GM21737 (cell line): ENCODE measurements at regions not wholly inside any gene's neighbourhood (a gene's known extent, or its start where the extent isn't known, plus 50 kb on each side); places are given as distances from the start of the nearest gene placed in this dataset.

ENCODE experiments used
- ATAC-seq: cut with Tn5 transposase; IDR thresholded peaks from one replicate; pipeline ENCODE4 v1.9.1; 2021; ENCODE audit warnings: mild to moderate bottlenecking, moderate library complexity; ENCODE audit not compliant: unreplicated experiment

GRCh38 chr19:30167976-30168635 is 204.1 kb upstream of the ZNF536 start:
- no peak for ATAC-seq

GRCh38 chr19:30168760-30169159 is 203.4 kb upstream of the ZNF536 start:
- no peak for ATAC-seq

DNA sequence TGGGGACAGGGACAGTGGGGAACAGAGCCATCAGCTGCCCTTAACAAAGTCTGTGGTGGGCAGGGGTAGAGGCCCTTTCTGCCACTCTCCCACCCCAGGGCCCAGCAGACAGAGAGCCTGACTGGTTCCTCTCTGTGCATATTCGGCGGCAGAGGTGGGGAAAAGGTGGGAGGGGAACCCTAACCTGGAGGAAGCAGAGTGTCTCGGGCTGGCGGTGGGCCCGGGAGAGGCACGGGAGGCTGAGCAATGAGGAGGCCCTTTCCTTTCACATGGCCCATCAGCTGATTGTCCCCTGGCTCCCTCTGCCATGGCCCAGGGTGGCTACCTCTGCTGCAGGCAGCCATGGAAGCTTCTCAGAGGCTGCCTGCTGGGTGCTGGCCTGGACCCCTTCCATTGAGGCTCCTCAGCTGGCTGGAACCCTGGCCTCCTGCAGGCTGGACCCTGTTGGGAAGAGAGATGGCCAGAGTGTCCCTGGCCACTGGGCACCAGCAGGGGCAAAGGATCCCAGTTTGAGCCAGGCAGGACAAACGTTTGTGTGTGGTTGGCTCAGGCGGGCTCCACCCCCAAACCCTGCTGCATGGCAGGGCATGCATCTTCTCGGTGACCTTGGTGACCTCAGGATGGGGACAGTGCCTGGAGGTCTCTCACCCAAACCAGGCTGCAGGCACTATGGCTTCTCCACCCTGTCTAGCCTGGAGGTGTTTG is 202.8 kb upstream of the ZNF536 start:
- ATAC-seq = no peak

GRCh38 chr19:30170081-30170480 is 202.1 kb upstream of the ZNF536 start:
- no peak for ATAC-seq

DNA sequence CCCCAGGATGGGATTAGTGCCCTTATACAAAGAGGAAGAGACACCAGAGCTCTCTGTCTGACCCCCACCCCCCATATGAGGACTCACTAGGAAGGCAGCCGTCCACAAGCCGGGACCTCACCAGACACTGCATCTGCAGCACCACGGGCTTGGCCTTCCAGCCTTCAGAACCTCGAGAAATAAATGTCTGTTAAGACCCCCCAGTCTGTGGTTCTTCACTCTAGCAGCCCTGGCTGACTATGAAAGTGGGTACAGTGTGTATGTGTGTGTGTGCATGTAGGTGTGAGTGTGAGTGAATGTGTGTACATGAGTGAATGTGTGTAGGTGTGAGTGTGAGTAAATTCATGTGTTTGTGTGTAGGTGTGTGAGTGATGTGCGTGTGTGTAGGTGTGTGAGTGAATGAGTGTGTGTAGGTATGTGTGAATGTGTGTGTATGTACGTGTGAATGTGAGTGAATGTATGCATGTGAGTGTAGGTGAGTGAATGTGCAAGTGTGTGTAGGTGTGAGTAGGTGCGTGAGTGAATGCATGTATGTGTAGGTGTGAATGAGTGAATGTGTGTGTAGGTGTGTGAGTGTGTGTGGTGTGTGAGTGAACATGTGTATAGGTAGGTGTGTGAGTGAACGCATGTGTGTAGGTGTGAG is 201.6 kb upstream of the ZNF536 start:
- ATAC-seq = no peak

- no peak for ATAC-seq
These were observed 201.0 kb upstream of the ZNF536 start for GRCh38 chr19:30171138-30171635.

DNA sequence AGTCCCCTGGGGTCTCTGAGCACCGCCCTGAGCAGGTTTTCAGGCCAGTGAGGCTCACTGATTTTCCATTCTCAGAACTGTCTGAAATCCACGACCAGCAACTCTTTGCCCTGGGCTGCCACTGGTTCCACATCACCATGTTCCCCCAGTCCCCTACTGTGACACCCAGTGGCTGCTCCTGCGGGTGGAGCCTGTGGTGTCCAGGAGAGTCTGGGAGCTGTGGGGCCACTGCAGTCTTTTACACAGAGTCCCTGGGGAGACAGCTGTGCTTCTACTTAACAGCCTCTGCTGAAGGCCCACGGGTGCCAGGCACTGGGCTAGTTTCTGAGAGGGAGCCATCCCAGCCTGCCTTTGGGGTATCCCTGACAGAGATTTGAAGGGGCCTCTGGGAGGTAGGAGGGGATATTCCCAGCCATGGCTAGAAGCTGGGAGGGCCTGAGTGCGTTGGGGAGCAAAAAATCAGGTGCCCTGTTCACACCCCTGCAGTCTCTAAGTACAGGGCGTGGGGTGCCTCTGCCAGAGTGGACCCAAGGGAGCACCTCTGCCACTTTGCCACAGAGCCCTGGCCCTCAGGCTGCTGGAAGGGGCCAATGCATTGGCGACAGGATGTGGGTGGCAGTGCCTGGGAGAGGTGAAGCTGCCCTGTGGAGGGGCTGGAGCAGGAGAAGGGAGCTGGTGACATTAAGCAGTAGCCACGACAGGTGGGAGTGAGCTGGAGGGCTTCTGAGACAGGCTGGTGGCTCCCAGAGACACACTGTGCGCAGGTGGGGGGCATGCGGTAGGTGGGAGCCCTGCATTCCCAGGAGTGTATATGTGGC is 200.2 kb upstream of the ZNF536 start:
- no peak for ATAC-seq

GRCh38 chr19:30172613-30173242 is 199.5 kb upstream of the ZNF536 start:
- ATAC-seq = no peak

GRCh38 chr19:30173593-30174356 is 198.4 kb upstream of the ZNF536 start:
- ATAC-seq = no peak

DNA sequence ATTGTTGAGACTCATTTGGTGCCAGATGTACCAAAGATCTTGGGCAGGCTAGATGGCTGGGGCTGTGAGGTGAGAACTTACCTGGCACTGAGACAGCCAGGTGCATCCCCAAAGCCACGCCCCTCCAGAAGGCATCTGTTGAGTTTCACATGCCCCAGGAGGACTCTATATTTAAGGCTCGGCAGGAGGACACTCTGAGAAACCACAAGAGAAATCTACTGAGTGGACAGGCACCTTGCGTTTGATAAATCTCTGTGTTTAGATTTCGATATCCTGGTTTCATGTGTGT is 197.9 kb upstream of the ZNF536 start:
- ATAC-seq = no peak

DNA sequence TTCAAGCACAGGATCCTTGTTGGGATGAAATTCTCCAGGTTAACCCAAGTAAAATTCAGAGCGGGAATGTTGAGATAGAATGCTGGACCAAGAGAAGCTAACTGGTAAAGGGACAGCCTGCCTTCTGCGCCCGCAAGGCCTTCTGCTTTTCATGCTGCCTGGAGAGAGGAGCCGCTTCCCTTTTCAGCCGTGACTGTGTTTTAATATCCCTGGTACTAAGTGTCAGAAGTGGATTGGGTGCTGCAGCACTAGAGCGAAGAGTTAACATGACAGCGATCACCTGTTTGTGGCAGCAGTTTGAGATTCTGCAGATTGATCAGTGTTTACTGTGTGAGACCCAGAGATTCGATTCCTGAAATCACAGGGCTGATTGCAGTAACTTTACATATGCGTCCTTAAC is 197.4 kb upstream of the ZNF536 start:
- ATAC-seq = no peak

DNA sequence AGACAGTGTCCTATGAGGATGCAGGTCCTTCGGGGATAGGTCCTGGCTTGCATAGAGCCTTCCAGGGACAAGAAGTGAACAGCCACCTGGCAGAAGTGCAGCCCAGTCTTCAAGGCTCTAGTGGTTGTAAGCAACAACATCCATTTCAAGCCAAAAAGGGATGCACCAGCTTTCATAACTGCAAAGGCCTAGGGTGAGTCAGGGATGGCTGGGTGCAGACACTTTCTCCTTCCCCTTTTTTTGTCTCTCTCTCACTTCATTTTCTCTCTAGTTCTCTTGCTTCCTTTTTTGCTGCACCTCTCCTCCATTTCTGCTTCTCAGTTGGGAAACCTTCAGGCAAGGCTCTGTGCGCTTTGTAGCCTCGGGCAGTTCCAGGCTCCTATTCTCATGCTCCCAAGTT is 196.2 kb upstream of the ZNF536 start:
- ATAC-seq = no peak

DNA sequence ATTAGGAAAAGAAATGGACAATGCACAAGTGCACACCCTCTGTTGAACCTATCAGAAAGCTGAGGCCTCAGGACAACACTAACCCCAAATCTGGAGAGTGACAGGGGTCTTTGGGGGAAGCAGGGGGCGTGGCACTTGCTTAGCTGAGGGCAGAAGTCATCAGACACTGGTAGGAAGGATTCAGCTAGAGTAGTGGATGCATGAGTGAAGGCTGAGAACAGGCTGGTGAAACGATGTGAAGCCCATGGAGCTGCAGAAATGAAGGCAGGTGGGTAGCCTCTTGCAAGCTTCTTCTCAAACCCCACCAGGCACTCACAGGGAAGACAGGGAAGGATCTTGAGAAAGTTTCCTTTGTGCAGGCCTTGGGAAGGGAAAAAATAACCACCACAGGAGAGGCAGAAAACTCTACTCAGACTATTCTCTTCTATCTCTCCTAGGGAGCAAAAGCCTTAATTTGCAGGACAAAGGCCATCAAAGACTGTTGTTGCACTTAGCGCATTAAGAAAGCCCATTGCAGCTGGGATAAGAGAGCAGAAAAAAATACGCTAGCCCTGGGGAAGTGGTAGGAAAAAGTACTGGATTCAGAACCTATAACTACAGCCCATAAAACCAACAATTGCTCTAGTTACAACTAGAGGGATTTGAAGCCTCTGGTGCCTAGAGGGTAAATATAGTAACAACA is 193.3 kb upstream of the ZNF536 start:
- no peak for ATAC-seq

- ATAC-seq = no peak
These were observed 191.5 kb upstream of the ZNF536 start for GRCh38 chr19:30180691-30181090.

- ATAC-seq = no peak
These were observed 188.2 kb upstream of the ZNF536 start for GRCh38 chr19:30183807-30184490.

DNA sequence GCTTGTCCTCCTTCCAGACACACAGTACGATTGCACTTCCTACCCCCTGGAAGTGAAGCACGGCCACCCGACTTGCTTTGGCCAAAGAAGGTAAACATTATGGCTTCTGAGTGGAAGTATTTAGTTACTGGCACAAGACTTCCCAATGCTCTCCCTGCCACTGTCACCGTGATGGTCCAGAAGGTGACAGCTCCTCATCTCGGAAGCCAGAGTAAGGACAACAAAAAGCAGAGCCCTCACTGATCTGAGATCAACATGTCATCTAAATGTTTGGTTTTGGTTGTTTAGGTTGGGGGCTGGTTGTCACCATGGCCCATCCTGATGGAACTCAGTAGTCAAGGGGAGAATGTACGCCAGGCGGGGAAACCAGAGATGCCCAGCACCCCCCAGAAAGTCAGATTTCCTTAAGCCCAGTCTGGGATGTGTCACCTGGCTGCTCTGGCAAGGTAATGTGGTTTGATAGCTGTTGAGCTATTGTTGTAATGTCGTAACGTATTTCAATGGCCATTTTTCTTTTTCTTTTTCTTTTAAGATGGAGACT is 170.1 kb upstream of the ZNF536 start:
- ATAC-seq = no peak

DNA sequence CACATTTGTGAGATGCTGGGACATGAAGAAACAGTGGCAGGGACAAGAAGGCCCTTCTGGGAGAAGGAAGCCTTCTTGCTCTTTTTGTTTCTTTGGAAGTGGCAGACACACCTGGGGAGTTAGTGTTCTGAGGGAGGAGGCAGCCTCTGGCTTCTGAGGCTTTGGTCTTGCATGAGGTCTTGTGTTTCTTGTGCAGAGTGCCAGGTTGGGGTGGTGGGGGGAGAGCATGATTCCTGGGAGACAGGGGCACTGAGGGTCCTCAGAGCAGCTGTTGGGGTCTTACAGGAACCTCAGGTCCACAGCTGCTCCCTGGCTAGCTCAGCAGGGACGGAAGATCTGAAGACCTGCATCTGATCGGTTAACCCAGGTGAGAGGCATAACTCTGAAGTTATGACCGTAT is 167.5 kb upstream of the ZNF536 start:
- ATAC-seq = no peak

- ATAC-seq = no peak
These were observed 166.0 kb upstream of the ZNF536 start for GRCh38 chr19:30206187-30206586.

GRCh38 chr19:30207357-30207756 is 164.8 kb upstream of the ZNF536 start:
- no peak for ATAC-seq
